ENCODE measurements at regions not wholly inside any gene's neighbourhood (a gene's known extent, or its start where the extent isn't known, plus 50 kb on each side); places are given as distances from the start of the nearest gene placed in this dataset.

GRCh38 chr5:97541864-97542263 is 358.8 kb upstream of the RIOK2 start:
- WGBS, 2 experiments (ENCODE audit: extremely low coverage in 1 of 2, insufficient coverage in 1 of 2, insufficient read length in 1 of 2, insufficient replicate concordance in 2 of 2, low coverage in 1 of 2, low lambda C conversion rate in 2 of 2, missing lambda C conversion rate in 1 of 2), result 98% methylated on average over 8 of the region's 20 CpGs; no CpG with 5 or more reads in 1 of the 2 experiments

More at GRCh38 chr5:97541864-97542263, 358.8 kb upstream of the RIOK2 start:
- Histone ChIP-seq H3K79me2 (ENCODE audit: control insufficient read depth in 1 of 2, insufficient read depth in 2 of 2, low read length in 2 of 2) (no peaks in the 10 kb centered on the region), H3K4me2 (ENCODE audit: insufficient read depth in 1 of 2, low read depth in 2 of 2, low read length in 2 of 2) (no peak overlapping the region), H3K18ac (ENCODE audit: extremely low read depth, low read length) (no peak overlapping the region), H4K5ac (ENCODE audit: insufficient read length, low read depth, low read length) (no peak overlapping the region), H3K79me1 (ENCODE audit: low read depth, low read length) (no peaks in the 10 kb centered on the region), H3K9me3 (ENCODE audit: insufficient read depth in 2 of 2, low read depth in 1 of 2, low read length in 1 of 2) (peaks cover 0 to 7% of the 10 kb centered on the region in 2 experiments; a peak in 1 of 4 replicates), H4K20me1 (replicated peaks in 1 of 2; ENCODE audit: control insufficient read depth in 1 of 2, insufficient read depth in 2 of 2, low read length in 2 of 2) (no peaks in the 10 kb centered on the region), H3K23me2 (ENCODE audit: low read depth, low read length) (no peaks in the 10 kb centered on the region), H3K14ac (ENCODE audit: insufficient read length) (no peak overlapping the region), H3K4ac (replicated peaks; ENCODE audit: insufficient read length, low read depth, low read length) (no peak overlapping the region), H3K27ac (ENCODE audit: low read depth, low read length) (no peak overlapping the region), H2BK15ac (ENCODE audit: low read length) (no peak overlapping the region), H3K27me3 (replicated peaks in 1 of 4; ENCODE audit: control insufficient read depth in 3 of 4, extremely low read depth in 1 of 4, insufficient read depth in 3 of 4, low read length in 3 of 4) (no peaks in the 10 kb centered on the region), H2AK5ac (ENCODE audit: low read depth, low read length) (no peak overlapping the region), H3K23ac (ENCODE audit: insufficient read length) (no peak overlapping the region), H2BK12ac (ENCODE audit: low read depth, low read length) (no peak overlapping the region), H4K8ac (ENCODE audit: extremely low read depth, insufficient read depth, low read length) (no peak overlapping the region), H3K36me3 (ENCODE audit: control insufficient read depth in 2 of 4, insufficient read depth in 4 of 4, low read length in 3 of 4) (no peaks in the 10 kb centered on the region; a peak in 1 of 8 replicates), H2BK120ac (replicated peaks; ENCODE audit: low read depth, low read length) (no peak overlapping the region), H4K91ac (replicated peaks; ENCODE audit: insufficient read length, low read length) (no peak overlapping the region), H3K56ac (replicated peaks; ENCODE audit: insufficient read length, low read depth, low read length) (no peak overlapping the region), H3K9ac (replicated peaks in 1 of 4; ENCODE audit: extremely low read depth in 1 of 4, low read depth in 3 of 4, low read length in 3 of 4) (no peak overlapping the region), H2BK5ac (ENCODE audit: low read depth, low read length) (no peak overlapping the region), H2AFZ (ENCODE audit: low read length) (no peak overlapping the region), H3K4me3 (ENCODE audit: extremely low read depth in 1 of 4, insufficient read depth in 2 of 4, low read depth in 3 of 4, low read length in 4 of 4) (no peak overlapping the region), H3K4me1 (replicated peaks in 1 of 4; ENCODE audit: control insufficient read depth in 3 of 4, insufficient read depth in 4 of 4, low read length in 3 of 4) (peaks cover 0 to 2% (median 0%) of the 10 kb centered on the region in 4 experiments; a peak in 1 of 7 replicates), H2BK20ac (ENCODE audit: low read length) (no peak overlapping the region)
- DNase-seq (ENCODE audit: low read depth in 1 of 2, low spot score in 2 of 2) (no peak), FAIRE-seq (no peak)
- CTCF ChIA-PET (ENCODE audit: partially characterized antibody), result interaction anchor here (0.6 to 1.2 kb wide), 4 partner anchors 8 to 1783 kb away, joined by 3 to 4 read pairs (median 4); no protein-coding TSS in a partner anchor
- POLR2A ChIA-PET (ENCODE audit: partially characterized antibody), result no interaction called here
- no peak for TF ChIP-seq JUND (IDR thresholded peaks at IDR 0.05; ENCODE audit: low read length)
- no peak for TF ChIP-seq SP2 (IDR thresholded peaks at IDR 0.05; ENCODE audit: low read length)
- TF ChIP-seq GTF2F1 (IDR thresholded peaks at IDR 0.05; ENCODE audit: borderline replicate concordance, low read depth, low read length), result no peak
- TF ChIP-seq CHD1 (IDR thresholded peaks at IDR 0.05; ENCODE audit: low read depth, low read length), result no peak
- TF ChIP-seq YY1 (IDR thresholded peaks at IDR 0.05; ENCODE audit: low read depth, low read length), result no peak
- no peak for TF ChIP-seq RNF2 (IDR thresholded peaks at IDR 0.05; ENCODE audit: borderline replicate concordance, low read depth, low read length, missing control alignments, poor library complexity, severe bottlenecking)

Data from H1 (cell line).